ENCODE measurements at regions not wholly inside any gene's neighbourhood (a gene's known extent, or its start where the extent isn't known, plus 50 kb on each side); places are given as distances from the start of the nearest gene placed in this dataset.
"Not testable (repeated sequence)": the region's sequence is repeated elsewhere in the genome, so short reads cannot be mapped to it uniquely, and the experiment has no call there.

GRCh38 chr6:44000164-44000842, 126.9 kb downstream of the MRPL14 start:
- DNase-seq (ENCODE audit: low read depth in 3 of 3, low spot score in 1 of 3), result no peak

- no peak for DNase-seq (ENCODE audit: low read depth in 3 of 3, low spot score in 1 of 3)
Measured at GRCh38 chr6:43999628-44000027, 127.6 kb downstream of the MRPL14 start.

- DNase-seq (ENCODE audit: low read depth in 3 of 3, low spot score in 1 of 3), result not testable (repeated sequence)
Measured at GRCh38 chr6:43998592-43999243, 128.5 kb downstream of the MRPL14 start.

- not testable (repeated sequence) for DNase-seq (ENCODE audit: low read depth in 3 of 3, low spot score in 1 of 3)
Measured at GRCh38 chr6:43997990-43998585, 129.2 kb downstream of the MRPL14 start.

- no peak for DNase-seq (ENCODE audit: low read depth in 3 of 3, low spot score in 1 of 3)
Measured at GRCh38 chr6:43997345-43997677, 129.9 kb downstream of the MRPL14 start.

GRCh38 chr6:43996618-43997344, 130.5 kb downstream of the MRPL14 start:
- DNase-seq (ENCODE audit: low read depth in 3 of 3, low spot score in 1 of 3), result no peak

- no peak for DNase-seq (ENCODE audit: low read depth in 3 of 3, low spot score in 1 of 3)
Measured at GRCh38 chr6:43995137-43995536, 132.1 kb downstream of the MRPL14 start.

- no peak for DNase-seq (ENCODE audit: low read depth in 3 of 3, low spot score in 1 of 3)
Measured at GRCh38 chr6:43993881-43994523, 133.2 kb downstream of the MRPL14 start.

- no peak for DNase-seq (ENCODE audit: low read depth in 3 of 3, low spot score in 1 of 3)
Measured at GRCh38 chr6:43992783-43993644, 134.2 kb downstream of the MRPL14 start.

- DNase-seq (ENCODE audit: low read depth in 3 of 3, low spot score in 1 of 3), result no peak
Measured at GRCh38 chr6:43992126-43992663, 135.1 kb downstream of the MRPL14 start.

- no peak for DNase-seq (ENCODE audit: low read depth in 3 of 3, low spot score in 1 of 3)
Measured at GRCh38 chr6:43990627-43991619, 136.3 kb downstream of the MRPL14 start.

- DNase-seq (ENCODE audit: low read depth in 3 of 3, low spot score in 1 of 3), result no peak
Measured at GRCh38 chr6:43990275-43990626, 137.0 kb downstream of the MRPL14 start.

- DNase-seq (ENCODE audit: low read depth in 3 of 3, low spot score in 1 of 3), result no peak
Measured at GRCh38 chr6:43989581-43990146, 137.6 kb downstream of the MRPL14 start.

- DNase-seq (ENCODE audit: low read depth in 3 of 3, low spot score in 1 of 3), result no peak
Measured at GRCh38 chr6:43988801-43989200, 138.5 kb downstream of the MRPL14 start.

- DNase-seq (ENCODE audit: low read depth in 3 of 3, low spot score in 1 of 3), result no peak
Measured at GRCh38 chr6:43987838-43988439, 139.3 kb downstream of the MRPL14 start.

- no peak for DNase-seq (ENCODE audit: low read depth in 3 of 3, low spot score in 1 of 3)
Measured at GRCh38 chr6:43986177-43986825, 141.0 kb downstream of the MRPL14 start.

GRCh38 chr6:43985329-43985728, 141.9 kb downstream of the MRPL14 start:
- DNase-seq (ENCODE audit: low read depth in 3 of 3, low spot score in 1 of 3), result no peak

All from stimulated activated CD4-positive, alpha-beta T cell treated with anti-CD3 and anti-CD28 coated beads, TNF-alpha, amount 100 ng/mL, for 1 hour (primary cell).